SK-N-MC (cell line): ENCODE measurements at regions not wholly inside any gene's neighbourhood (a gene's known extent, or its start where the extent isn't known, plus 50 kb on each side); places are given as distances from the start of the nearest gene placed in this dataset.

Source experiments
- EZH2 ChIP-seq: fragments of 200-600 bp; sonication (generic); IDR thresholded peaks from one replicate; pipeline ENCODE4 v1.6.1; 2017; ENCODE audit warnings: antibody characterized with exemption
- FOXP2 ChIP-seq: optimal IDR thresholded peaks from 2 replicates; pipeline ENCODE3; 2011; ENCODE audit warnings: mild to moderate bottlenecking, moderate library complexity; ENCODE audit not compliant: insufficient read depth; ENCODE audit errors: extremely low read length, control extremely low read depth
- POLR2AphosphoS5 ChIP-seq: IDR thresholded peaks from 2 replicates; pipeline ENCODE4 v1.6.1; 2012; ENCODE audit warnings: mild to moderate bottlenecking, low read depth, low read length, borderline replicate concordance

GRCh38 chr14:42731480-42731879, 1124.8 kb downstream of the LRFN5 start:
- TF ChIP-seq POLR2AphosphoS5 (no peak), EZH2 (no peak), FOXP2 (no peak)
